Fibroblast of gingiva (primary cell): ENCODE measurements at regions not wholly inside any gene's neighbourhood (a gene's known extent, or its start where the extent isn't known, plus 50 kb on each side); places are given as distances from the start of the nearest gene placed in this dataset.

ENCODE experiments used
- DNase-seq: peaks from one replicate; pipeline ENCODE4 v3.0.0-alpha.2; 2011; ENCODE audit warnings: low read depth

DNA sequence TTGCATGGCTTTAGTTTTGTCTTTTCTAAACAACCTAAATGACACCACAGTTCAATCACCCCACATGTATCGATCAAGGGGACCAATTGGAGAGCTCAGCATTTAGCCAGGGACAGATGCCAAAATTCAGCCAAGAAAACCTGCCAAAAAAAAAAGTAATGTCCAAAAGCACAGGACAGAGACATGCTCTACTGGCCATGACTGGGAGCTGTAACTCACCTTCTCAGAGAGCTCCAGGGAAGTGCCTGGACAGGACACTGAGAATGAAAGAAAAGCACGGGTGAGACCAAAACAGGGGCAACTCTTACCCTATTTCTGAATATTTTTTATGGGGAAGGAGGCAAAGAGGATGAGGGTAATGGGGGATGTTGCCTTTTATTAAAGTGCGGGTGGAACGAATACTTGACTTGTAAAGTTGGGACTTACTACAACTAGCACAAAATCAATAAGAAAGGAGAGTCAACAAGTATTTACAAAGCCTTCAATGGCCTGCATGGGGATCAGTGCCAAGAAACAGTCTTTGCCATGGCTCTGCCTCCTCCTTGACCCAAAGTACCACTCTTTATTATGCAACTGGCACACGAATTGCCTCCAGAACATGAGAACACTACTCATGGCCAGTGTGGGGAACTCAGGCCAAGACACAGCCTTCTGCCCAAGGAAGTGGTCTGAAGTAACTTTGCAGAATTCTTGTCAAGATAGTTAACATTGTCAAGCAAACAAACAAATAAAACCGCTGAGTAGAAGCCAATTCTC lies 72.9 kb upstream of the HK2 start:
- DNase-seq = peak; percentile 53

DNA sequence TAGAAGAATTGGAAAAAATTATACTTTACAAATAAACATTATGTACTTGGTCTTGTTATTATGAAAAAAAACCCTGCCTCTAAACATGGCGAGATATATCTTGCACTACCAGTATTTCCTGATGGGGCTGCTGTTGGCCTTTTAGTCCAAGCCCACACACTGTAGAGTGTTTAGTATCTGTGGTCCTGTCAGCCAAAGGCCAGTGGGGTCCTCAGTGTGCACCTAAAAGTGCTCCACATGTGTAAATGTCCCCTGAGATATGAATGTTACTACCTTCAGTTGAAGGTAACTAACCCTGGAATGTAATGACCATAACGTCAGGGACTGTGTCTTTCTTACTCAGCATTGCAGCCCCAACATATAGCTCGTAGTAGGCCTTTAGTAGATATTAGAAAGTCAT lies 71.1 kb upstream of the HK2 start:
- no peak for DNase-seq

DNA sequence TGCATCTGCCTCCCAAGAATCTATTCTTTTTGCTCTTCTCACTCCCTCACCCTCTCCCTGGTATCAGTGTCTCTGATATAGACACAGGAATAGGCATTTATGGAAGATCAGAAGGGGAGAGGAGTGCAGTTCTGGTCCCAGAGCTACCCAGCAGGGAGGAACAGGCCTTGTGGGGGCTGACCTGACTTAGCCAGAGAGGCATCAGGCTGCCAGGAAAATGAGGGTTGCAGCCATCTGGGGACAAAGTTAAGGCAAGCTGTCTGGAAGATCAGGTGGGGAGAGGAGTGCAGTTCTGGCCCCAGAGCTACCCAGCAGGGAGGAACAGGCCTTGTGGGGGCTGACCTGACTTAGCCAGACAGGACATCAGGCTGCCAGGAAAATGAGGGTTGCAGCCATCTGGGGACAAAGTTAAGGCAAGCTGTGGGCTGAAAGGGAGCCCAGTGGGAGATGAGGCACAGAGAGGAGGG lies 69.9 kb upstream of the HK2 start:
- peak; percentile 21 for DNase-seq

DNA sequence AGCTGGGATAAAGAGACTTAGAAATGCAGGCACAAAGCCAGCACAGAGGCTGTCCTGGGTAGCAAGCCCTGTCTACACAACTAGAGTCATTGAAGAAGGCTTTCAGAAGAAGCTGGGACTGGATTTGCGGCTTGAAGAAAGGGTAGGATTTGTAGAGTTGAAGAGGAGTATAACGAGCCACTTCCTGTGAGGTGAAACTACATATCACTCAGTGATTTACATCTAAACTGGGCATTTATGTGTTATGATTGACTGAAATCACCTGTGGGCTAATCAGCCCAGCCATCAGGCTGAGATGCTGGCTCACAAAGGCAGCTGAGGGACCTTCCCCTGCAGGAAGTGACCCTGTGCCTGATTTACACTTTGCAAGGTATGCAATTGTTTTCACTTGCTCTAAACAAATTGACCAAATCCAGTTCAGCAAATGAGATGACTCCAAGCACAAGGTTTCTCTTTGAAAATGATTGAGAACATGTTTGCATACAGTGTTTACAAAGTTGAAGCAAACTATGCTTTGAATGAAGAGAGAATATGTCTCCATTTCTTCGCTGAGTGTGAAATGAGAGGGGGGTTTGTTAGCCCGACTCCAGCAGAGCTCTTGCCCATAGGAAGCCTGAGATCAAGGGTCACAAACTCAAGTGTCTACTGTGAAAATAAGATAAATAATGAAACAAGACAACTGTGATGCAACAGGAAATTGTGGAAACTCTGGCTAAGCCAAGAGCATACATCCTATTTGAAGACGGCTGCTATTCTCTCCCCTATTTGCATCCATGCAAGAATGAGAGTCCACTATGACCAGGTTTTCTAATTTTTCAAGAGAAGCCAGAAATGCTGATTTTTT lies 69.3 kb upstream of the HK2 start:
- no peak for DNase-seq

DNA sequence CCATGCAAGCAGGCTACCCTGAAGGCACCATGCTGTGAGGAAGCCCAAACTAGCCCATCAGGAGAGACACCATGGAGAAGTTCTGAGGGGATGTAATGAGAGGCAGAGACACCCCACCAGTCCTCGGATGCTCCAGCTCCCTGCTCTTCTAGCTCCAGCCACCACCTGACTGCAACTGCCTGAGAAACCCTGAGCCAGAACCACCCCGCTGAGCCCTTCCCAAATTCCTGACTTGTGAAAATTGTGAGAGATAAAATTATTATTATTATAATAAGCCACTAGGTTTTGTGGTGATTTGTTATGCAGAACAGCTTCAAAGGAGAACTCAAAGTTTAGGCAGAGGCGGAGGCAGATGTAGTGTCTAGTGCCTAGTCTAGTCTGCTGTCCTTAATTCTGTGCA lies 67.1 kb upstream of the HK2 start:
- no peak for DNase-seq

DNA sequence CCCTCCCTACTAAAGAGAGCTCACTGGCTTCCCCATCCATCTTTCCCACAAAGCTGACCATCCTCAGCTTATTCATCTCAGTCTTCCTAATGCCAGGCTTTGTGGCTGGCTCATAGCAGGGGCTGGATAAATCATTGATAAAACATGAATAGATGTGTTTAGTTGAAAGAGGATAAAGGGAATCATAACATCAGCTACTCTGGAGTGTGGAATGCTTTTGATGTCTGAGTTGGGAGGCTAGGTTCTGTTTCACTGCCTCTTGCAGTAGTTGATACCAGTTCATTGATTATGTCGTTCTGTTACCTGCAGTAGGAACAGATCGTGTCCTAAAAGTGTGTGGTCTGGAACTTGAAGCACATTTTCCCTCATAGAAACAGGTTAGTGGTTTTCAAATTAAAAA lies 66.3 kb upstream of the HK2 start:
- no peak for DNase-seq

DNA sequence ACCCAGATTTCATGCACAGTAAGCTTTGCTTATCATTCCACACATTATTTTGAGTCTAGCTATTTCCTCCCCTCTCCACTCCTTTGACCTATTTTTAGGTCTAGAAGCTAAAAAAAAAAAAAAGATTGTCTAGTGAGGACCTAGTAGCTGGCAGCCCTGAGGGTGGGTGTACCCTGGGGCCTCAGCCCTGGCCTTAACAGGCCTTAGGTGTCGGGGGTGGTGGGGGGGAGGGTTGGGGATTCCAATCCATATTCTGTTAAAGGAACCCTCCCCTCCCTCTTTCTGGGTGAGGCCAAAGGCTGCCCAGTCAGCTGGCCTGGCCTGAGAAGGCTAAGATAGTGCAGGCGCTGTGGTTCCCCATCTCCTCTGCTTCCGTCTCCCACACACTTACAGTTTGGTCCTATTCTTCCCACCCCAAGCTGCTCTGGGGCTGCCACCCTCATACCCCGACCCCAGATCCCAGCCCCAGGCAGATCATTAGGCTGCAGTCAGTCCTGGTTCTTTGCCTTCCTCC lies 65.5 kb upstream of the HK2 start:
- DNase-seq = no peak

DNA sequence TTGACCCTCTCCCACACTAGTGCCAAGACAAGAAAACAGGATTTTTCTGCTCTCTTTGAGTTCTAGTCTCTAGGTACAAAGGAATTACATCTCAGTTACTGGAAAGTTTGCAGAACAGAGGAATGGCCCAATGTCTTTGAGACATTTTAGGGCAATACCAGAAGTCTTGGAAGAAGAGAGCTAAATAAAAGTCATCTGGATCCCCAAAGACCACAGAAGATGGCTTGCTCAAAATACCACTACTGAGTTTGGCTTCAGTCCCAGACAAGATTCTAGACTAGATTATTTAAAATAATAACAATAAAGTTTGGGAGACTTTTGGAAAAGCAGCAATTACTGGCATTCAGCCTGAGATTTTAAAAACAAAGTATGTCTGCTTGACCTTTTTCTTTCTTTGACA lies 61.9 kb upstream of the HK2 start:
- DNase-seq = no peak

DNA sequence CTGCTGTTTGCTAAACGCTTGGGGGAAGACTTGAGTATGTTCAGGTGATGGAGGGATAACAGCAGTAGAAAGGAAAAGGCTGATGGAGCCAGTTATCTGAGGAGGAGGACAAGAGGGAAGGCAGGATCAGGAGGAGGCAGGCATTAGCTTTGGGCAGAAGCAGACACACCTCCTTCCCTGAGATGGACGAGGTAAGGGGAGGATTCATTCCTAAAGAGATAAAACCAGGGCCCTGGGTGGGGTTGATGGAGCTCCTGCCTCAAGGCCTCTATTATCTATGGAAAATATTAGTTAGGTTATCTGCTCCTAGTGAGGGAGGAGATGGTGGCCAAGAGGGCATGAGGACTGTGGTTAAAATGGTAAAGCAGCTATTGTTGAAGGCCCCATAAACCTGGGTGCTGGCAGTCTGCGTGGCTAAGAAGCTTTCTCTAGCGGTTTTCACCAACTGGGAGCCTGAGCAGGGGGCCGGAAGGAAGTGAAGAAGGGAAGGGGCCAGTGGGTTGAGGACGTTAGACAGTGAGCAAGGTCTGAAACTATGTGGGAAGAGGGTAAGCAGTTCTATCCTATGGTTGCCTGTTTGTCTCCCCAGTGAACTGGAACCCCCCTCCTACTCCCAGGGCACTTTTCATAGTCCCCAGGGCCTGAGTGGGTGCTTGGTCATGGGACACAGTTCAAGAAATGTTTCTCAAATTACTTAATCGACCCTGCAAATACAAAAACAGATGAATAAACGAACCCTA lies 56.6 kb upstream of the HK2 start:
- no peak for DNase-seq

DNA sequence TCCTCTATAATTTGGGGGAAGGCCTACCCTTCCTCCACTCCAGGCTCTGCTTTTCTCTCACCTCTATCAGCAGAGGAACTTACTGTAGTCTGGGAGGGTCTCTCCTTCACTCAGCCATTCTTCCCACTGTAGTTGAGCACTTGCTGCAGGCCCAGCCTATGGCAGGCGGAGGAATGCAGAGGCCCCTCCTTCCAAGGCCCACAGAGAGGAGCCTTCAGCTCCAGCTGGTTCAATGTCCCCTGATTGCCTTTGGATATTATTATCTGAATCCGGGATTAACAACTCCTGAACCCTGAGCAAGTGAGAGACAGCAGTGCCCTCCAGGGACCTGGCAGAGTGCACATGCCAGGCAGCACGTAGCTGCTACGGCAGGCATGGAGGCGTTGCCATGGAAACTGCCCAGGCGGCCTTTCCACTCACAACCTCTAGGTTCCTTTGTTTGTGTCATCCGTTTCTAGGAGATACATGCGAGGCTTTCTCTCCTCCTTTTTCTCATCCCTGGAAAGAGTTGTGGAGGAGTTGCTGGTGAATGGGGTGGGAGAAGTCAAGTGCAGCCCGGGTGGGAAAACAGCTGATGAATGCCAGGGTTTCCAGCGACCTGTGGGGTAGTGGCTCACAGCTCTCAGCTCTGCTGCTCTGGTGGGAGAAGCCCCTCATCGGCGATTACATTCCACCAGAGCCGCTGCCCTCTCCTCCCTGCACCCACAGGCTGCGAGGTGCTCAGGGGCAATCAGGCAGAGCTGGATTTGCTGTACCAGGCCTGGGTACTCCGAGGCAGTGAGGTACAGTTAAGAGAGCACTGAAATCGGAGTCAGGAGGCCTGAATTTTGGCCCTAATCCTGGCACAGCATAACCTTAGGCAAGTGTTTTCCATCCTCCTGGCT lies 55.3 kb upstream of the HK2 start:
- DNase-seq = peak; percentile 38

DNA sequence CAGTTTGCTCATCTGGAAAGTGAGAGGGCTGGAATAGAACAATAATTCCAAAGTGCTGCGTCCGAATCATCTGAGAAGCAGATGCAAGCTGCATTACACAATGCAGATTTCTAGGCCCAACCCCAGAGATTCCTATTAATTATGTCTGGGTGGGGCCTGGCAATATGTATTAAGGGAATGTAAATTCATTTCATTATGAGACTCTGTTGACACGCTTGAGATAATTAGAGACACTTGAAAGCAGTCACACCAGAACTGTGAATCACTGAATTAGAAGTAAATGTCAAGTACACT lies 54.7 kb upstream of the HK2 start:
- DNase-seq = no peak

DNA sequence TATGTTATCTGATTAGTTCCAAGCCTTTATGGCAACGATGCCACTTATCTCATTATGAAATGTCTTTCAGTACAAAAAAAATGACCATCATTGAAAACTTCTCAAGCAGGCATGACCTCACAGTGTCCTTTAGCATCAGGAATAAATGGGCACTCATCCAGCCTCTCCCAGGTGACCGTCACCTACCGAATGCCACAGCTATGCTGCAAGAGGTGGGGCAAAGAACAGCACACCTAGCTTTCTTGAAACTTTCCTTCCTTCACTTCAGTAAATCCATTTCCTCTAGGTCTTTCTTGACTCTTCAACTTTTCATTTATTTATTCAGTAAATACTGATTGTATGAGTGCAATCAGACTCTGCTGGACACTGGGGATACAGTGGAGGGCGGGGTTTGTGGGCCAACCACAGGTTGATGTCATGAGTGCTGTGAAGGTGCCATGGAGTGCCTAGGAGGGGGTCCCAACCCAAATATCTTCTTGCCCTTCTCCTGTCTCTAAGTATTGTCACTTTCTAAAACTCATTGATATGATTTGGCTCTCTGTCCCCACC lies 54.3 kb upstream of the HK2 start:
- no peak for DNase-seq
